ENCODE measurements at regions not wholly inside any gene's neighbourhood (a gene's known extent, or its start where the extent isn't known, plus 50 kb on each side); places are given as distances from the start of the nearest gene placed in this dataset.

DNA sequence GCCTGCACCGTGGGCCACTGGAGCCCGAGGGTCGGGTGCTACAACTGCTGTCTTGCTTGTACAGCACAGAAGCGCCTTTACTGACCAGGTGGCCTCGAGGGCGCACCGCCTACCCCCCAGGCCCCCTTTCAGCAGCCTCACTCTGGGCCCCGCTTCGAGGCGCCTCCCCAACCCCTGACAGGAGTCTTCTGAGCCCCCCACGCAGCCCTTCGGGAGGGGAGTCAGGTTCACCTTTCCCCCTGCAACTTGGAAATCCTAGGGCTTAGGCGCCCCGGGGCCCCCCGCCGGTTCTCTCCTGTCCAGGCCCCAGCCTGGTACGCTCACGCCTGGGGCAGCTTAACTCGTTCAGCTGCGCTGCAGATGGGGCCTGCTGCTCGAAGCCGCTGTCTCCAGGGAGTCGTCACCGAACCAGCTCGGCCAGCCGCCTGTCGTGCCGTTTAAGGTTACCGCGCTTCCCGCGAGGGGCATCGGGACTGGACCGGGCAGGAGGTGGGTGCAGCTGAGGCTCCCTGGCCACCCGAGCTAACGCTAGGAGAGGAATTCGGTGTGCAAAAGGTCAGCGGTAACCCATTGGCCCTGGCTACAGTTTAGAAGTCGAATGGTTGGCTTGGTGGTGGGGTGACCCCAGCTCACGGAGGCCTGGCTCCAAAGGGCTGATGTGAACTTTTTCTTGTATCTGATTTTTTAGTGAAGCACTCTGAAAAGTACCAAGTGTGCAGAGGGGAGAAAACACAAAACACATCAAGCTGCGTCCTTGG, 58.9 kb upstream of the BCOR start (continued):
- TF ChIP-seq, protein P1, sequence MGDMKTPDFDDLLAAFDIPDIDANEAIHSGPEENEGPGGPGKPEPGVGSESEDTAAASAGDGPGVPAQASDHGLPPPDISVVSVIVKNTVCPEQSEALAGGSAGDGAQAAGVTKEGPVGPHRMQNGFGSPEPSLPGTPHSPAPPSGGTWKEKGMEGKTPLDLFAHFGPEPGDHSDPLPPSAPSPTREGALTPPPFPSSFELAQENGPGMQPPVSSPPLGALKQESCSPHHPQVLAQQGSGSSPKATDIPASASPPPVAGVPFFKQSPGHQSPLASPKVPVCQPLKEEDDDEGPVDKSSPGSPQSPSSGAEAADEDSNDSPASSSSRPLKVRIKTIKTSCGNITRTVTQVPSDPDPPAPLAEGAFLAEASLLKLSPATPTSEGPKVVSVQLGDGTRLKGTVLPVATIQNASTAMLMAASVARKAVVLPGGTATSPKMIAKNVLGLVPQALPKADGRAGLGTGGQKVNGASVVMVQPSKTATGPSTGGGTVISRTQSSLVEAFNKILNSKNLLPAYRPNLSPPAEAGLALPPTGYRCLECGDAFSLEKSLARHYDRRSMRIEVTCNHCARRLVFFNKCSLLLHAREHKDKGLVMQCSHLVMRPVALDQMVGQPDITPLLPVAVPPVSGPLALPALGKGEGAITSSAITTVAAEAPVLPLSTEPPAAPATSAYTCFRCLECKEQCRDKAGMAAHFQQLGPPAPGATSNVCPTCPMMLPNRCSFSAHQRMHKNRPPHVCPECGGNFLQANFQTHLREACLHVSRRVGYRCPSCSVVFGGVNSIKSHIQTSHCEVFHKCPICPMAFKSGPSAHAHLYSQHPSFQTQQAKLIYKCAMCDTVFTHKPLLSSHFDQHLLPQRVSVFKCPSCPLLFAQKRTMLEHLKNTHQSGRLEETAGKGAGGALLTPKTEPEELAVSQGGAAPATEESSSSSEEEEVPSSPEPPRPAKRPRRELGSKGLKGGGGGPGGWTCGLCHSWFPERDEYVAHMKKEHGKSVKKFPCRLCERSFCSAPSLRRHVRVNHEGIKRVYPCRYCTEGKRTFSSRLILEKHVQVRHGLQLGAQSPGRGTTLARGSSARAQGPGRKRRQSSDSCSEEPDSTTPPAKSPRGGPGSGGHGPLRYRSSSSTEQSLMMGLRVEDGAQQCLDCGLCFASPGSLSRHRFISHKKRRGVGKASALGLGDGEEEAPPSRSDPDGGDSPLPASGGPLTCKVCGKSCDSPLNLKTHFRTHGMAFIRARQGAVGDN (CRISPR knock-in tag; IDR thresholded peaks at IDR 0.05) = peak; percentile 74

DNA sequence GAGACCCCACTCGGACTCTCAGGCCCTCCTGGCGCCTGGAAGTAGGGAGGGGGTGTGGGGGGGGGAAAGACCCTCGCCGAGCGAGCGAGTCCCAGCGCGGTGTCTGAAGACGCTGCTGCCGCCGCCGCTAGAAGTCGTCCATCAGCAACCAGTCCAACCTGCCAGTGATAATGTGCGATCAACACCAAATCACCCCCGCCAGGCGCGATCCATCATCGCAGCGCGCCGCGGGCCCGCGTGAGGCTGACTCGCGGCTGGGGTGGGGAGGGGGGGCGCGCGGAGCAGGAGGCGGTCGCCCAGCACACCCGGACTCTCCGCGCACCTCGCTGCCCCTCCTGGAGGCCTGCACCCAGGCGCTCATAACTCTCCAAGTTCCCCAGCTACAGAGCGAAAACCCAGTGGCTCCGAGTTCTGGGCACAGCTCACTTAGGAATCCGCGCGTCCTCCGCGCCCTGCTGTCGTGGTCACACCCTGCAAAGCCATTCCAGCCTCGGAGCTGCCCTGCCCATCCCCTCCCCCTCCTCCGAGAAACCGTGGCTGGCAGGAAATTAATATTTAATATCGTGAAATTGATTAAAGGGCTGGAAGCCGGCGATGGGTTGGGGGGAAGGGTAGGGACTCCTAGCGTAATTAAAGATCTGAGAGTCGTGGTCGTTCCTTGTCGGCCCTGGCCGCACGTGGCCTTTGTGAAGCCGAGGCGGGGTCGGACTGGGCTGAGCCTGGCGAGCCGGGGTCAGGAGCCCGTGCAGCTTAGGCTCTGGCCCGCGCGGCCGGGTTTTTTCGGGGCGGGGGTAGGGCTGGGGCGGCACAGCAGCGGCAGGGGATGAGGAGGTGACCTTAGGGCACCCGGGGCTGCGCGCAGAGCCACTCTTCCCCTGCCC, 58.1 kb upstream of the BCOR start:
- peak; percentile 21 for ATAC-seq
- in situ Hi-C loops (cut with HindIII; ENCODE audit: extremely low pct_ligation_motif_present, low pct_unique_long_range_greater_than_20kb) = no loop called here
- intact Hi-C loops (cut with micrococcal nuclease; ENCODE audit: unreplicated experiment) = loop anchor here (5.0 kb wide), 1 partner anchor 74 kb away; no protein-coding TSS in a partner anchor
- TF ChIP-seq SYNCRIP (IDR thresholded peaks at IDR 0.05; ENCODE audit: insufficient read depth, low read depth, low read length) = no peak
- no peak for TF ChIP-seq ZNF101 (CRISPR knock-in tag; IDR thresholded peaks at IDR 0.05; ENCODE audit: borderline replicate concordance, low read depth)
- 0 out of 2 replicates have a peak, but pooled peaks have one; percentile 31 for TF ChIP-seq ZNF589 (CRISPR knock-in tag; conservative IDR thresholded peaks at IDR 0.05)
- TF ChIP-seq, protein P1 (CRISPR knock-in tag; IDR thresholded peaks at IDR 0.05) = peak; percentile 73
- TF ChIP-seq SNAI1 (CRISPR knock-in tag; IDR thresholded peaks at IDR 0.05; ENCODE audit: borderline replicate concordance) = 0 out of 2 replicates have a peak, but pooled peaks have one; percentile 35
- TF ChIP-seq, protein P2, sequence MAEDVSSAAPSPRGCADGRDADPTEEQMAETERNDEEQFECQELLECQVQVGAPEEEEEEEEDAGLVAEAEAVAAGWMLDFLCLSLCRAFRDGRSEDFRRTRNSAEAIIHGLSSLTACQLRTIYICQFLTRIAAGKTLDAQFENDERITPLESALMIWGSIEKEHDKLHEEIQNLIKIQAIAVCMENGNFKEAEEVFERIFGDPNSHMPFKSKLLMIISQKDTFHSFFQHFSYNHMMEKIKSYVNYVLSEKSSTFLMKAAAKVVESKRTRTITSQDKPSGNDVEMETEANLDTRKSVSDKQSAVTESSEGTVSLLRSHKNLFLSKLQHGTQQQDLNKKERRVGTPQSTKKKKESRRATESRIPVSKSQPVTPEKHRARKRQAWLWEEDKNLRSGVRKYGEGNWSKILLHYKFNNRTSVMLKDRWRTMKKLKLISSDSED (CRISPR knock-in tag; IDR thresholded peaks at IDR 0.05) = no peak
- TF ChIP-seq RBFOX2 (IDR thresholded peaks at IDR 0.05; ENCODE audit: low read depth, low read length) = peak; percentile 82
- TF ChIP-seq MLLT10 (CRISPR knock-in tag; IDR thresholded peaks at IDR 0.05) = no peak
- TF ChIP-seq STAG1 (CRISPR knock-in tag; IDR thresholded peaks at IDR 0.05) = no peak

More for the DNA sequence above, 58.1 kb upstream of the BCOR start:
- no peaks in the 10 kb centered on the region for H3K9me3 ChIP-seq (ENCODE audit: low read length)
- CTCF ChIA-PET (ENCODE audit: low intra/inter-chr PET ratio, low total read pairs) = no interaction called here
- 0% methylated on average over 1 of the region's 73 CpGs for WGBS (ENCODE audit: low lambda C conversion rate)
- no peak for FAIRE-seq
- no peaks in the 10 kb centered on the region for H3K36me3 ChIP-seq (replicated peaks in 1 of 2; ENCODE audit: control insufficient read depth in 1 of 2, insufficient read depth in 2 of 2, low read length in 2 of 2)
- H3K79me2 ChIP-seq (ENCODE audit: insufficient read depth, low read length) = peaks cover 2% of the 10 kb centered on the region
- no peak for DNase-seq (ENCODE audit: low spot score)
- peak overlapping the region; percentile 73 for H3K9ac ChIP-seq (ENCODE audit: insufficient read depth, low read depth, low read length)
- BruUV-seq (replicated peaks) = TSS peak; percentile 70
- peak overlapping the region; percentile 60 to 70 (median 65); a peak in 5 of 6 replicates for H3K4me3 ChIP-seq (replicated peaks in 1 of 3; ENCODE audit: insufficient read depth in 1 of 3, low read depth in 2 of 3, low read length in 3 of 3)
- H4K20me1 ChIP-seq (ENCODE audit: insufficient read depth, low read length) = no peaks in the 10 kb centered on the region
- H3K4me1 ChIP-seq (ENCODE audit: insufficient read depth, low read length) = peaks cover 42% of the 10 kb centered on the region
- peak overlapping the region; percentile 87 for H3K4me2 ChIP-seq (ENCODE audit: low read depth, low read length)
- peak overlapping the region; percentile 95 for H3K27ac ChIP-seq (ENCODE audit: extremely low read length, insufficient read depth, low read length)
- POLR2A ChIA-PET = interaction anchor here (0.8 to 6.6 kb wide), 13 partner anchors 9 to 384 kb away, joined by 3 to 54 read pairs (median 23); partner anchors contain the start of gene BCOR
- H3K27me3 ChIP-seq (ENCODE audit: control insufficient read depth in 1 of 2, insufficient read depth in 2 of 2, low read length in 2 of 2) = no peaks in the 10 kb centered on the region
- H2AFZ ChIP-seq (ENCODE audit: low read length) = no peak overlapping the region

Data from HepG2 (cell line).